PFSK-1 (cell line): ENCODE measurements at regions not wholly inside any gene's neighbourhood (a gene's known extent, or its start where the extent isn't known, plus 50 kb on each side); places are given as distances from the start of the nearest gene placed in this dataset.

Experiments
- FOXP2 ChIP-seq: optimal IDR thresholded peaks from 2 replicates; pipeline ENCODE3; 2011; ENCODE audit warnings: borderline replicate concordance, control low read depth, inconsistent platforms; ENCODE audit not compliant: insufficient read depth; ENCODE audit errors: extremely low read length, extremely low read depth
- POLR2AphosphoS5 ChIP-seq: IDR thresholded peaks from 2 replicates; pipeline ENCODE4 v1.6.1; 2012; ENCODE audit warnings: low read depth, mild to moderate bottlenecking, control low read depth, low read length, moderate library complexity
- SIN3A ChIP-seq: IDR thresholded peaks from 2 replicates; pipeline ENCODE4 v1.6.1; 2012; ENCODE audit warnings: mild to moderate bottlenecking, low read length, moderate library complexity, borderline replicate concordance; ENCODE audit not compliant: insufficient read depth
- TAF1 ChIP-seq: IDR thresholded peaks from 2 replicates; pipeline ENCODE4 v1.6.1; 2012; ENCODE audit warnings: low read length, control low read depth, borderline replicate concordance; ENCODE audit not compliant: insufficient read depth
- TF ChIP-seq, protein P1 (sequence below), 2 experiments: IDR thresholded peaks; 2 replicates each; pipeline versions ENCODE4 v1.6.1 to v1.8.0; 2011 to 2012; ENCODE audit warnings: low read depth in 2 of 2, low read length in 2 of 2, control low read depth in 1 of 2, inconsistent platforms in 1 of 2, mild to moderate bottlenecking in 1 of 2, moderate library complexity in 1 of 2; ENCODE audit not compliant: insufficient read depth in 1 of 2

DNA sequence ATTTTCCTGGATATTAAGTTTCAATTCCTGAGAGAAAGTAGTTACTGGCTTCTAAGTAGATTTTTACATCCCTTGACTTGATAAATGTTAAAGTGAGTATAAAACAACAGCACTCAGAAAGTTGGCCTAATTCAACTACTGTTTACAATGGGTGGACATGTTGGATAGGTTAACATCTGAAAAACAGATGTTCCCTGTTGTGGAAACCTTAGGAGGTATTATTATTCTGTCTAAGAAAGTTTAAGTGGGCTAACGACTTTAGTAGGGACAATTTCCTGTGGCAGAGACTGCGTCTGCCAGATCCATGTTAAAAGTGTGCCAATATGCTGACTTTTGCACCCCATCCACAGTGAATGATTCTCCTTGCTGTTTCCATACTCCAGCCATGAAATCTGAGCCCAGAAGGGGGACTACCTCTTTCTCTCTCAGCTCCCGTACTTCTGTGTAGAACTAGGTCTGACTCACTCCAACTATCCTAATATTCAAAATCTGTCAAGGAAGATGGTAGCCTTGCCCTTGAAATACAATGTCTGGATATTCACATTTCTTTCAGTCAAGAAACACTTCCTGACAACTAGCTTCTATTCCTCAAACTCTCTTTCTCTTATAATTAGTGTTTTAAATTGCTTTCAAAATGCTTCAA, 327.5 kb upstream of the HNRNPA3 start:
- TF ChIP-seq FOXP2 (no peak), TAF1 (no peak)

DNA sequence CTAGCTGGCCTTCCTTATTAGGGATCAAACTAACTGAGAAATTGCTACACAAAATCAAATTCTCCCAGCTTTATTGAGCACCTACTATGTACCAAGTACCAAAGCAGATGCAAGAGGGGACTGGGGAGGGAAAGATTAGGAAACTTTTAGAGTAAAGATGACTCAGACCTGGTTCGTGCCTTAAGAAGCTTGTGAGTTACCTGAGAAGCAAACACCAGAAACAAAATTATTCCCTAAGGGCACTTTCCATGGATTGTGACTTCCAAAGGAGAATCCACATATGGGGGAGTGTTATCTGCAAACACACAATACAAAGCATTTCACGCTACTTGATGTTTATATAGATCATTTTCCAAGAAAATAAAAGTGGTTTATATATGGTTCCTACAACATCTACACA, 326.9 kb upstream of the HNRNPA3 start:
- no peak for TF ChIP-seq POLR2AphosphoS5
- TF ChIP-seq SIN3A = no peak
- TF ChIP-seq FOXP2 = no peak
- TF ChIP-seq, protein P1, sequence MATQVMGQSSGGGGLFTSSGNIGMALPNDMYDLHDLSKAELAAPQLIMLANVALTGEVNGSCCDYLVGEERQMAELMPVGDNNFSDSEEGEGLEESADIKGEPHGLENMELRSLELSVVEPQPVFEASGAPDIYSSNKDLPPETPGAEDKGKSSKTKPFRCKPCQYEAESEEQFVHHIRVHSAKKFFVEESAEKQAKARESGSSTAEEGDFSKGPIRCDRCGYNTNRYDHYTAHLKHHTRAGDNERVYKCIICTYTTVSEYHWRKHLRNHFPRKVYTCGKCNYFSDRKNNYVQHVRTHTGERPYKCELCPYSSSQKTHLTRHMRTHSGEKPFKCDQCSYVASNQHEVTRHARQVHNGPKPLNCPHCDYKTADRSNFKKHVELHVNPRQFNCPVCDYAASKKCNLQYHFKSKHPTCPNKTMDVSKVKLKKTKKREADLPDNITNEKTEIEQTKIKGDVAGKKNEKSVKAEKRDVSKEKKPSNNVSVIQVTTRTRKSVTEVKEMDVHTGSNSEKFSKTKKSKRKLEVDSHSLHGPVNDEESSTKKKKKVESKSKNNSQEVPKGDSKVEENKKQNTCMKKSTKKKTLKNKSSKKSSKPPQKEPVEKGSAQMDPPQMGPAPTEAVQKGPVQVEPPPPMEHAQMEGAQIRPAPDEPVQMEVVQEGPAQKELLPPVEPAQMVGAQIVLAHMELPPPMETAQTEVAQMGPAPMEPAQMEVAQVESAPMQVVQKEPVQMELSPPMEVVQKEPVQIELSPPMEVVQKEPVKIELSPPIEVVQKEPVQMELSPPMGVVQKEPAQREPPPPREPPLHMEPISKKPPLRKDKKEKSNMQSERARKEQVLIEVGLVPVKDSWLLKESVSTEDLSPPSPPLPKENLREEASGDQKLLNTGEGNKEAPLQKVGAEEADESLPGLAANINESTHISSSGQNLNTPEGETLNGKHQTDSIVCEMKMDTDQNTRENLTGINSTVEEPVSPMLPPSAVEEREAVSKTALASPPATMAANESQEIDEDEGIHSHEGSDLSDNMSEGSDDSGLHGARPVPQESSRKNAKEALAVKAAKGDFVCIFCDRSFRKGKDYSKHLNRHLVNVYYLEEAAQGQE (IDR thresholded peaks at IDR 0.05; ENCODE audit: insufficient read depth in 1 of 2, low read depth in 2 of 2, low read length in 2 of 2) = no peak
- no peak for TF ChIP-seq TAF1

DNA sequence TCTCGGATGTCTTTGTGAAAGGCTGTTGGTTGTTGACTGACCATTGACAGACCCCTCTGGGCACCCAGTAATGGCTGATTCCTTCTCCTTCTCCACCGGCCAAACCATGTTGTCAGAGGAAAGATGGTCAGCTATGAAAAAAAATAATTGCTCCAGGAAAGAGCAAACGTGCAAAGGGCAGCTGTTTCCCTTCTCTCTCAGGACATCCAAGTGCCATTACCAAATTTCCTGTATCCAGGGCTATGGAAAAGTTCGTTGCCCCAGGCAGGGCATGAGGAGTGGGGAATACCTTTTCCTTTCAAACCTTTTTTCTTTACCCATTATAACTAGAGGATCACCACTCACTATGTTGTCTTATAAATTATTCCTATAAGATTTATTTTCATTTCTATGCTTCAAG, 321.5 kb upstream of the HNRNPA3 start:
- no peak for TF ChIP-seq FOXP2
- no peak for TF ChIP-seq TAF1
- TF ChIP-seq, protein P1 (IDR thresholded peaks at IDR 0.05; ENCODE audit: insufficient read depth in 1 of 2, low read depth in 2 of 2, low read length in 2 of 2) = no peak
- TF ChIP-seq SIN3A = no peak
- TF ChIP-seq POLR2AphosphoS5 = no peak

DNA sequence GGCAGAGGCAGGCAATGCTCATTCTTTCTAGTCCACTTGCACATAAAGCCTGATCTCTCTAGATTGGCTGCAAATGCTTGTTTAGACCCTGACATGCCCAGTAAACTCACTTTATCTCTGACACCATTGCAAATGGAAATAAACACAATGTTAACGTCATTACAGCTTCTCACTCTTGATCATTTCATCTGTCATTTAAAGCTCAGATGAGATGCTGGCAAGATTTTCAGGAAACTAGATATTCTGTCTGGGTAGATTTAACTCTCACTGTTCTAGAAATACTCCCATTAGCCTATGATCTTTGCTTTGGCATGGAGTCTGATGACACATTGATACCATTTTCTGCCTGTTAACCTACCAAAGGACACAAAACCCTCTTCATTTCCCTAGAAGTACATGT, 320.7 kb upstream of the HNRNPA3 start:
- TF ChIP-seq TAF1 (no peak), SIN3A (no peak), POLR2AphosphoS5 (no peak), FOXP2 (no peak)
- TF ChIP-seq, protein P1 (IDR thresholded peaks at IDR 0.05; ENCODE audit: insufficient read depth in 1 of 2, low read depth in 2 of 2, low read length in 2 of 2) = no peak

DNA sequence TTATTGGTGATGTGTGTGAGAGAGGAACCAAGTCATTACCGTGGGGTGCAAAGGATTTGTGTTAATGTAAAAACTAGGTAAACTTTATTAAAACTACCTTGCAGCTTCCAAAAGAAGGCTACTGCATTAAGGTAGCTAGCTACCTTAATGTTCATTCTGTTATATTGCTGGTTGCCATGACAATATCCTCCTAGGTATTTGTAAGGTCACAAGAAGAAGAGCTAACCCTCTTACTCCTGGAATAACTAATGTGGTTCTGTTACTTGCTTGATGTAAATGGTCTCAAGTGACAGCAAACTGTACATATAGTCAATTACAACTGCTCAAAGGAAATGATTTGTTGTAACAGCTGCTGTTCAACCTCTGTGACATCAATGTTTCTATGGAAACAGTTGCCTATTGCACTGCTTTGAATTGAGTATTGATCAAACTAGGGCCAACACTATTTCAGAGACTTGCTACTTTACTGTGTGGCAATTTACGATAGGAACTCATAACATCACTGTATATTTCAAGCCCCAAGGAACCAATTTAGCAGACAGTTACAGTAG, 319.8 kb upstream of the HNRNPA3 start:
- no peak for TF ChIP-seq FOXP2
- TF ChIP-seq TAF1 = no peak
- TF ChIP-seq, protein P1 (IDR thresholded peaks at IDR 0.05; ENCODE audit: insufficient read depth in 1 of 2, low read depth in 2 of 2, low read length in 2 of 2) = no peak
- TF ChIP-seq POLR2AphosphoS5 = no peak
- TF ChIP-seq SIN3A = no peak
